CD4-positive, alpha-beta T cell (primary cell): ENCODE measurements at regions not wholly inside any gene's neighbourhood (a gene's known extent, or its start where the extent isn't known, plus 50 kb on each side); places are given as distances from the start of the nearest gene placed in this dataset.

Experiments
- ATAC-seq: fragments of 200-7000 bp; cut with Tn5 transposase; one replicate; pipeline ENCODE4 v1.10.0; 2022; ENCODE audit warnings: mild to moderate bottlenecking; ENCODE audit not compliant: poor library complexity
- CTCF ChIA-PET: fragments of 350-600 bp; sonication (Branson Sonifier 250); formaldehyde crosslinking; loops from one replicate; lab custom pipeline; 2021; ENCODE audit warnings: antibody characterized with exemption, inconsistent platforms; lab: Charles Lee
- POLR2A ChIA-PET: fragments of 350-600 bp; sonication (Branson Sonifier 250); formaldehyde crosslinking; loops from one replicate; lab custom pipeline; 2021; ENCODE audit warnings: antibody characterized with exemption, inconsistent platforms; lab: Charles Lee
- DNase-seq, 14 experiments: peaks; one replicate each; pipeline ENCODE4 v3.0.0-alpha.2; 2013 to 2020; ENCODE audit warnings: mixed read lengths in 2 of 14
- H3K27ac ChIP-seq, 2 donors: one replicate each; pipeline versions ENCODE4 v1.5.1 to v1.7.0; 2013; ENCODE audit warnings: low read length in 2 of 2, low read depth in 1 of 2, mild to moderate bottlenecking in 1 of 2
- H3K27me3 ChIP-seq, 2 experiments: 1 replicate in 1 of 2; 2 replicates in 1 of 2; pipeline versions ENCODE4 v1.6.1 to v1.7.0; 2013; ENCODE audit warnings: low read length in 2 of 2, control low read depth in 1 of 2, mild to moderate bottlenecking in 1 of 2, moderate library complexity in 1 of 2; ENCODE audit not compliant: insufficient read depth in 2 of 2, control insufficient read depth in 1 of 2
- H3K36me3 ChIP-seq: one replicate; pipeline ENCODE4 v1.6.1; 2013; ENCODE audit warnings: low read length, control low read depth; ENCODE audit not compliant: insufficient read depth
- H3K4me1 ChIP-seq: one replicate; pipeline ENCODE4 v1.6.1; 2013; ENCODE audit warnings: low read length, control low read depth; ENCODE audit not compliant: insufficient read depth
- H3K4me3 ChIP-seq: one replicate; pipeline ENCODE4 v1.5.1; 2013; ENCODE audit warnings: mild to moderate bottlenecking, low read length, moderate library complexity
- H3K9me3 ChIP-seq, 2 experiments: 1 replicate in 1 of 2; 2 replicates in 1 of 2; pipeline versions ENCODE4 v1.6.1 to v1.7.0; 2013; ENCODE audit warnings: low read length in 2 of 2, mild to moderate bottlenecking in 2 of 2, control low read depth in 1 of 2, moderate library complexity in 1 of 2; ENCODE audit not compliant: control insufficient read depth in 1 of 2, insufficient read depth in 1 of 2
- H3K27ac Mint-ChIP-seq: one replicate; pipeline ENCODE4 v1.8.0; 2020; ENCODE audit warnings: mixed read lengths
- H3K27me3 Mint-ChIP-seq: one replicate; pipeline ENCODE4 v1.8.0; 2021; ENCODE audit warnings: mixed read lengths
- H3K36me3 Mint-ChIP-seq: one replicate; pipeline ENCODE4 v1.8.0; 2021; ENCODE audit warnings: low read depth, mixed read lengths
- H3K4me1 Mint-ChIP-seq: one replicate; pipeline ENCODE4 v1.8.0; 2021; ENCODE audit warnings: low read depth, mixed read lengths
- H3K4me3 Mint-ChIP-seq: one replicate; pipeline ENCODE4 v1.8.0; 2020; ENCODE audit warnings: mild to moderate bottlenecking, mixed read lengths
- H3K9me3 Mint-ChIP-seq: one replicate; pipeline ENCODE4 v1.8.0; 2020; ENCODE audit warnings: mixed read lengths
- CTCF ChIP-seq: fragments of 200-600 bp; IDR thresholded peaks from one replicate; pipeline ENCODE4 v1.8.0; 2022; ENCODE audit warnings: antibody characterized with exemption, mild to moderate bottlenecking
- intact Hi-C, 2 experiments: fragments of 100-400 bp; cut with DNase I in 1 of 2; cut with micrococcal nuclease in 1 of 2; formaldehyde crosslinking; loops; one replicate each; pipeline versions ENCODE4 v1.15.1 to v1.9.0; 2023 to 2025; cut with DNase I, micrococcal nuclease

GRCh38 chr9:88685966-88686365 is 151.0 kb downstream of the NXNL2 start:
- Histone ChIP-seq H3K4me1 (no peaks in the 10 kb centered on the region), H3K27me3 (no peaks in the 10 kb centered on the region), H3K9me3 (peaks cover 0 to 6% of the 10 kb centered on the region in 2 experiments), H3K27ac (no peak overlapping the region), H3K4me3 (no peak overlapping the region), H3K36me3 (no peaks in the 10 kb centered on the region)
- Mint-ChIP-seq H3K4me3 (no peak overlapping the region), H3K4me1 (no peaks in the 10 kb centered on the region), H3K36me3 (no peaks in the 10 kb centered on the region), H3K27ac (no peak overlapping the region), H3K9me3 (no peaks in the 10 kb centered on the region), H3K27me3 (no peaks in the 10 kb centered on the region)
- intact Hi-C loops, result no loop called here
- TF ChIP-seq CTCF, result no peak
- DNase-seq (no peak), ATAC-seq (no peak)
- ChIA-PET CTCF (no interaction called here), POLR2A (no interaction called here)

- H3K27me3 Mint-ChIP-seq, result peaks cover 13% of the 10 kb centered on the region
- Histone ChIP-seq H3K4me1 (no peaks in the 10 kb centered on the region), H3K4me3 (no peak overlapping the region), H3K27me3 (no peaks in the 10 kb centered on the region), H3K9me3 (peaks cover 0 to 6% of the 10 kb centered on the region in 2 experiments), H3K27ac (no peak overlapping the region), H3K36me3 (no peaks in the 10 kb centered on the region)
- no peak overlapping the region for H3K27ac Mint-ChIP-seq
- ChIA-PET CTCF (no interaction called here), POLR2A (no interaction called here)
- intact Hi-C loops, result no loop called here
- H3K9me3 Mint-ChIP-seq, result peaks cover 2% of the 10 kb centered on the region
- no peaks in the 10 kb centered on the region for H3K4me1 Mint-ChIP-seq
- no peaks in the 10 kb centered on the region for H3K36me3 Mint-ChIP-seq
- DNase-seq (no peak), ATAC-seq (no peak)
- TF ChIP-seq CTCF, result no peak
- H3K4me3 Mint-ChIP-seq, result no peak overlapping the region
These were observed 154.7 kb downstream of the NXNL2 start for GRCh38 chr9:88689509-88690298.

GRCh38 chr9:88690628-88691027 is 155.7 kb downstream of the NXNL2 start:
- H3K4me1 ChIP-seq, result no peaks in the 10 kb centered on the region
- DNase-seq (no peak), ATAC-seq (no peak)
- no peak overlapping the region for H3K27ac ChIP-seq
- no peaks in the 10 kb centered on the region for H3K4me1 Mint-ChIP-seq
- CTCF ChIA-PET, result no interaction called here
- H3K4me3 ChIP-seq, result no peak overlapping the region
- peaks cover 18% of the 10 kb centered on the region for H3K27me3 Mint-ChIP-seq
- POLR2A ChIA-PET, result no interaction called here
- H3K4me3 Mint-ChIP-seq, result no peak overlapping the region
- TF ChIP-seq CTCF, result no peak
- no peak overlapping the region for H3K27ac Mint-ChIP-seq
- H3K9me3 Mint-ChIP-seq, result peaks cover 2% of the 10 kb centered on the region
- H3K36me3 ChIP-seq, result no peaks in the 10 kb centered on the region
- no peaks in the 10 kb centered on the region for H3K36me3 Mint-ChIP-seq
- peaks cover 0 to 2% of the 10 kb centered on the region in 2 experiments for H3K27me3 ChIP-seq
- peaks cover 0 to 6% of the 10 kb centered on the region in 2 experiments for H3K9me3 ChIP-seq
- intact Hi-C loops, result no loop called here
